Thoracic aorta (tissue), 2 donors: ENCODE measurements at regions not wholly inside any gene's neighbourhood (a gene's known extent, or its start where the extent isn't known, plus 50 kb on each side); places are given as distances from the start of the nearest gene placed in this dataset.

Source experiments
- ATAC-seq: fragments of 150-250 bp; one replicate; pipeline ENCODE4 v1.8.0; 2017; ENCODE audit warnings: low read depth; ENCODE audit not compliant: insufficient number of reproducible peaks, low FRiP score
- DNase-seq: peaks from one replicate; pipeline ENCODE4 v3.0.0-alpha.2; 2020; ENCODE audit warnings: low spot score
- H3K27ac ChIP-seq, 2 donors: fragments of 200-600 bp; sonication (generic); 1 replicate in 1 of 2; 2 replicates in 1 of 2; pipeline ENCODE4 v1.5.1; 2016; ENCODE audit warnings: mild to moderate bottlenecking in 2 of 2, moderate library complexity in 2 of 2
- H3K27me3 ChIP-seq: fragments of 200-600 bp; sonication (generic); replicated peaks from 2 replicates; pipeline ENCODE4 v1.6.0; 2016; ENCODE audit warnings: mild to moderate bottlenecking; ENCODE audit not compliant: insufficient read depth
- H3K36me3 ChIP-seq: fragments of 200-600 bp; sonication (generic); one replicate; pipeline ENCODE4 v1.5.1; 2016
- H3K4me1 ChIP-seq, 2 donors: fragments of 200-600 bp; sonication (generic); 1 replicate in 1 of 2; 2 replicates in 1 of 2; pipeline versions ENCODE4 v1.5.1 to v1.6.0; 2016; ENCODE audit warnings: low read depth in 2 of 2, mild to moderate bottlenecking in 1 of 2; ENCODE audit not compliant: control insufficient read depth in 1 of 2
- H3K4me3 ChIP-seq: fragments of 200-600 bp; sonication (generic); 2 replicates; pipeline ENCODE4 v1.5.1; 2016; ENCODE audit warnings: mild to moderate bottlenecking
- H3K9me3 ChIP-seq: fragments of 200-600 bp; sonication (generic); 2 replicates; pipeline ENCODE4 v1.5.1; 2016
- CTCF ChIP-seq: fragments of 200-600 bp; sonication (generic); IDR thresholded peaks from one replicate; pipeline ENCODE4 v1.5.1; 2019; ENCODE audit warnings: antibody characterized with exemption

- H3K36me3 ChIP-seq = no peaks in the 10 kb centered on the region
- H3K27me3 ChIP-seq = no peaks in the 10 kb centered on the region
- no peak overlapping the region for H3K4me3 ChIP-seq
- no peak for TF ChIP-seq CTCF
- ATAC-seq = no peak
- no peaks in the 10 kb centered on the region for H3K4me1 ChIP-seq
- H3K9me3 ChIP-seq = no peaks in the 10 kb centered on the region
- DNase-seq = no peak
- H3K27ac ChIP-seq = no peak overlapping the region
Observed at GRCh38 chr5:40396317-40396716, 283.4 kb upstream of the PTGER4 start.

GRCh38 chr5:40395251-40395650 lies 284.5 kb upstream of the PTGER4 start:
- H3K4me1 ChIP-seq = no peaks in the 10 kb centered on the region
- ATAC-seq (no peak), DNase-seq (no peak)
- no peaks in the 10 kb centered on the region for H3K27me3 ChIP-seq
- H3K36me3 ChIP-seq = no peaks in the 10 kb centered on the region
- no peak overlapping the region for H3K4me3 ChIP-seq
- no peak overlapping the region for H3K27ac ChIP-seq
- no peak for TF ChIP-seq CTCF
- H3K9me3 ChIP-seq = no peaks in the 10 kb centered on the region

DNA sequence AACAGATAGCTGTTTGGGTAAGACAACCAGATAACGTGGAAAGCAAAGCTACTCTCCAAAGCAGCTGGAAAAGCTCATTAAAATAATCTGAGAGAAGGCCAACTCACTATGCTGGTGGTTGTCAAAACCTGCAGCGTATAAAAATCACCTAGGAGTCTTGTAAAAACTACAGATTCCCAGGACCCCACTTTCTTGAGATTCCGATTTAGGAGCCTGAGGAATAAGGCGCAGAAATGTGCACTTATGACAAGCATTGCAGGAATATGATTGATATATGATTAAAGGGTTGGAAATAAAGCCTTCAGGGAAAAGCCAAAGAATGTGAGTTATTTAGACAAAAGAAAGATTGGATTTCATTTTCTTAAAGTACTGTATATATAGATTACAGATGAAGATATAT lies 285.0 kb upstream of the PTGER4 start:
- Histone ChIP-seq H3K27me3 (no peaks in the 10 kb centered on the region), H3K4me3 (no peak overlapping the region), H3K27ac (no peak overlapping the region), H3K4me1 (no peaks in the 10 kb centered on the region), H3K36me3 (no peaks in the 10 kb centered on the region), H3K9me3 (no peaks in the 10 kb centered on the region)
- DNase-seq (no peak), ATAC-seq (no peak)
- TF ChIP-seq CTCF = no peak

DNA sequence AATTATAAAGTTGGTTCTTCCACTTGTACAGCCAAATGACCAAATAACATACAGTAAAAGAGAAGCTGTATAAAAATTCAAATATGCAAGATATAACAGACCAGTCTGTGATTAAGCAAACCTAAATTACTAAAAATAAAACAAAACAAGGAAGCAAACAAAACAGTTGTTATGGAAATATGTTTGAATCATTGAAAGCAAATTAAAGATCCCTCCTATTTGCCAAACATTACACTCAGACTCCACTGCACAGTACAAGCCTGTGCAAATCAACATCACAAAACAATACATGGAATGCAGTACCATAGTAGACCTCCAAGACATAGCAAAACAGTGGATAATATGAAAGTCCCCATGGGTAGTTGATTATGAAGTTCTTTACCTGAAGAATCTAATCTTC lies 288.1 kb upstream of the PTGER4 start:
- Histone ChIP-seq H3K36me3 (no peaks in the 10 kb centered on the region), H3K4me3 (no peak overlapping the region), H3K9me3 (no peaks in the 10 kb centered on the region), H3K27ac (no peak overlapping the region), H3K4me1 (no peaks in the 10 kb centered on the region), H3K27me3 (no peaks in the 10 kb centered on the region)
- ATAC-seq (no peak), DNase-seq (no peak)
- no peak for TF ChIP-seq CTCF

GRCh38 chr5:40390281-40391149 lies 289.2 kb upstream of the PTGER4 start:
- H3K9me3 ChIP-seq = no peaks in the 10 kb centered on the region
- no peak for ATAC-seq
- H3K36me3 ChIP-seq = no peaks in the 10 kb centered on the region
- no peaks in the 10 kb centered on the region for H3K27me3 ChIP-seq
- no peak overlapping the region for H3K4me3 ChIP-seq
- TF ChIP-seq CTCF = no peak
- H3K27ac ChIP-seq = no peak overlapping the region
- DNase-seq = no peak
- peaks cover 0 to 4% of the 10 kb centered on the region in 2 donors for H3K4me1 ChIP-seq
